HG02981 (cell line): ENCODE measurements at regions not wholly inside any gene's neighbourhood (a gene's known extent, or its start where the extent isn't known, plus 50 kb on each side); places are given as distances from the start of the nearest gene placed in this dataset.

ENCODE experiments used
- ATAC-seq: cut with Tn5 transposase; IDR thresholded peaks from one replicate; pipeline ENCODE4 v1.9.1; 2021; ENCODE audit warnings: mild to moderate bottlenecking, moderate library complexity; ENCODE audit not compliant: unreplicated experiment

DNA sequence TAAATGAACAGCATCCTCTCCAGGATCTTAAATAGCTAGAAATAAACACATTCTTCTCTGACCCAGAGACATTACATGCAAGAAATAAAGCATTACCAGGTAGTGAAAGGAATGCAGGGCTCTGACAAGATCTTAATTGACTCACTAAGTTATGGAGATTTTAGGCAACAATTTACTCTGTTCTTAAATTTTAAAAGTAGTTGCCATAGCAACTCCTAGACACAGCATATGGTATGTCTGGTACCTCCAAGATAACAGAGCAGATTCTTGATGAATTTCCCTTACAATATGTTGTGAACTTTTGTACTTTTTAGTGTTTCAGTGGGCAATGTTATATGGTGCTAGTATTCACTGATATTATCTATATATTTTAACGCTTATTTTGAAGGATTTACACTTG lies 76.7 kb upstream of the G2E3 start:
- no peak for ATAC-seq

GRCh38 chr14:30484201-30484600 lies 74.8 kb upstream of the G2E3 start:
- no peak for ATAC-seq

GRCh38 chr14:30484976-30485375 lies 74.0 kb upstream of the G2E3 start:
- ATAC-seq, result no peak

DNA sequence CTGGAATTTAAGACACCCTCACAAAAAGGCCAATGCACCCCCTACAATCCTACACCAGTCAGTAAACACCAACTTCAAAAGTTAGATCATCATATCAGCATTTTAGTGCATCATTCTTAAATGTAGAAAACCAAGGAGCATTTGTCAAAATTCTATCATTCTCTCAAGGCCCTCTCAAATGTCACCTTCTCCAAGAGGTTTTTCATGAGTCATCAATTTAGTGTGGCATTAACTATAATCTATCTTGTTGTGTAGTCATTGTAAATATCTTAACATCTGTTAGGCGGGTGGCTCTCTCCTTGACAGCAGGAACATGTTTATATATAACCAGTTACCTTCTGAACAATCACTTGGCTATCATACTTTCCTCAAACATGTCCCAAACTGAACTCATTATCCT lies 62.1 kb upstream of the G2E3 start:
- no peak for ATAC-seq

- no peak for ATAC-seq
Measured at GRCh38 chr14:30499358-30499757, 59.6 kb upstream of the G2E3 start.

DNA sequence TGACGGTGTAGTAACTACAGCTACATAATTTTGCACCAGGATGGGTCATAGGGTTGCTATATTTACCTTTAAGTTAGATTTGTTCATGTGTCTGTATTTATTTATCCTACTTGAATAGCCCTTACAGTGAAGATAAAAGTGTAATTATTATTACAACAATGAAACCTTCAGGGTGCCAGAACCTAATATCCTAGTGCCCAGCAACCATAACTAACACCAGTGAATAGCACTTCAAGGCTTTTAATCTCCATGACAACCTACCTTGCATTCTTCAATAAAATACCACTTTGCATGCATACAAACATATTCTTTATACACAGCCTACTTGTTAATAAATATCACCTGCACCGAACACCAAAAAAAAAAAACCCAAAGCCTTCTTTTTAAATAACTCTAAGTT lies 58.7 kb upstream of the G2E3 start:
- ATAC-seq, result no peak

DNA sequence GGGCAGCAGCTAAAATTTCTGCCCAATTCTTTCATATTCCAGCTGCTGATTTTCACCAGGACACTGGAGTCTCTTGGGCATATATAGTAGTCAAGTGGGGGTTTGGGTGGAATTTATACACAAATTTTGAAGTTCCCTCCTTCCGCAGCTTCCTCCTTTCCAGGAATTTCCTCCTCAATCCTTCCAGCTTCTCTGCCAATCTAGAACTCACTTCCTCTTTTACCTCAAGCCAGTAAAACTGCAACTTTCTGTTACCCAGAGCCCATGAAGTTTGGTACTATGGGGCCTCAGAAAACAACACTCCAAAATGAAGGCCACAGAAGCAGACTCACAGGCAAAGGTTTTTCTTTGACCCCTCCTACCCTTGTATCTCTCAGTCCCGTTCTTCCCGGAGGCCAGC lies 51.7 kb upstream of the G2E3 start:
- ATAC-seq, result no peak
